CD4-positive, alpha-beta T cell treated with Interleukin-17A for 1 hour (primary cell): ENCODE measurements at regions not wholly inside any gene's neighbourhood (a gene's known extent, or its start where the extent isn't known, plus 50 kb on each side); places are given as distances from the start of the nearest gene placed in this dataset.

Experiments
- DNase-seq: peaks from one replicate; pipeline ENCODE4 v3.0.0-alpha.2; 2020

GRCh38 chr3:69531576-69532546, 146.0 kb upstream of the FRMD4B start:
- DNase-seq = no peak

- no peak for DNase-seq
These were observed 144.7 kb upstream of the FRMD4B start for GRCh38 chr3:69530554-69530953.

GRCh38 chr3:69527498-69527897, 141.6 kb upstream of the FRMD4B start:
- no peak for DNase-seq

GRCh38 chr3:69524816-69525215, 138.9 kb upstream of the FRMD4B start:
- no peak for DNase-seq

- no peak for DNase-seq
These were observed 135.4 kb upstream of the FRMD4B start for GRCh38 chr3:69521286-69521685.

- no peak for DNase-seq
These were observed 125.5 kb upstream of the FRMD4B start for GRCh38 chr3:69511361-69511760.

GRCh38 chr3:69510481-69511030, 124.7 kb upstream of the FRMD4B start:
- DNase-seq = no peak

GRCh38 chr3:69509288-69509687, 123.4 kb upstream of the FRMD4B start:
- no peak for DNase-seq

- DNase-seq = no peak
These were observed 120.0 kb upstream of the FRMD4B start for GRCh38 chr3:69505770-69506407.

GRCh38 chr3:69504232-69504631, 118.3 kb upstream of the FRMD4B start:
- DNase-seq = no peak

GRCh38 chr3:69500604-69501003, 114.7 kb upstream of the FRMD4B start:
- no peak for DNase-seq

- DNase-seq = no peak
These were observed 114.1 kb upstream of the FRMD4B start for GRCh38 chr3:69499899-69500421.

- DNase-seq = no peak
These were observed 113.5 kb upstream of the FRMD4B start for GRCh38 chr3:69499422-69499821.

- no peak for DNase-seq
These were observed 111.0 kb upstream of the FRMD4B start for GRCh38 chr3:69496856-69497255.

GRCh38 chr3:69494185-69494584, 108.3 kb upstream of the FRMD4B start:
- no peak for DNase-seq

GRCh38 chr3:69493157-69493556, 107.3 kb upstream of the FRMD4B start:
- no peak for DNase-seq

GRCh38 chr3:69491975-69492374, 106.1 kb upstream of the FRMD4B start:
- no peak for DNase-seq

GRCh38 chr3:69490971-69491370, 105.1 kb upstream of the FRMD4B start:
- DNase-seq = no peak

GRCh38 chr3:69490235-69490634, 104.3 kb upstream of the FRMD4B start:
- no peak for DNase-seq

GRCh38 chr3:69488026-69488425, 102.1 kb upstream of the FRMD4B start:
- no peak for DNase-seq

- DNase-seq = no peak
These were observed 99.6 kb upstream of the FRMD4B start for GRCh38 chr3:69485489-69485888.

GRCh38 chr3:69484507-69485393, 98.9 kb upstream of the FRMD4B start:
- DNase-seq = no peak

- DNase-seq = no peak
These were observed 97.6 kb upstream of the FRMD4B start for GRCh38 chr3:69483449-69483848.
